ENCODE measurements at regions not wholly inside any gene's neighbourhood (a gene's known extent, or its start where the extent isn't known, plus 50 kb on each side); places are given as distances from the start of the nearest gene placed in this dataset.

- Histone ChIP-seq H3K27ac (no peak overlapping the region), H3K9me3 (no peaks in the 10 kb centered on the region), H3K36me3 (no peaks in the 10 kb centered on the region), H3K4me1 (no peaks in the 10 kb centered on the region), H3K27me3 (ENCODE audit: low read depth) (no peaks in the 10 kb centered on the region), H3K4me3 (no peak overlapping the region)
- ATAC-seq = no peak
- DNase-seq = no peak
- TF ChIP-seq CTCF (IDR thresholded peaks at IDR 0.05) = no peak
- intact Hi-C loops (cut with DNase I) = no loop called here
These were observed 220.2 kb downstream of the MTHFS start for GRCh38 chr15:79676621-79677020.

- Histone ChIP-seq H3K4me3 (no peak overlapping the region), H3K27me3 (ENCODE audit: low read depth) (no peaks in the 10 kb centered on the region), H3K36me3 (no peaks in the 10 kb centered on the region), H3K4me1 (no peaks in the 10 kb centered on the region), H3K9me3 (no peaks in the 10 kb centered on the region), H3K27ac (no peak overlapping the region)
- intact Hi-C loops (cut with DNase I) = no loop called here
- no peak for ATAC-seq
- TF ChIP-seq CTCF (IDR thresholded peaks at IDR 0.05) = no peak
- no peak for DNase-seq
These were observed 219.6 kb downstream of the MTHFS start for GRCh38 chr15:79677241-79677640.

- Histone ChIP-seq H3K4me1 (no peaks in the 10 kb centered on the region), H3K4me3 (no peak overlapping the region), H3K36me3 (no peaks in the 10 kb centered on the region), H3K27me3 (ENCODE audit: low read depth) (no peaks in the 10 kb centered on the region), H3K27ac (no peak overlapping the region), H3K9me3 (no peaks in the 10 kb centered on the region)
- intact Hi-C loops (cut with DNase I) = no loop called here
- no peak for TF ChIP-seq CTCF (IDR thresholded peaks at IDR 0.05)
- DNase-seq (no peak), ATAC-seq (no peak)
These were observed 218.6 kb downstream of the MTHFS start for GRCh38 chr15:79678032-79678701.

- Histone ChIP-seq H3K36me3 (no peaks in the 10 kb centered on the region), H3K4me1 (no peaks in the 10 kb centered on the region), H3K9me3 (no peaks in the 10 kb centered on the region), H3K4me3 (no peak overlapping the region), H3K27ac (no peak overlapping the region), H3K27me3 (ENCODE audit: low read depth) (no peaks in the 10 kb centered on the region)
- ATAC-seq = no peak
- DNase-seq = no peak
- no peak for TF ChIP-seq CTCF (IDR thresholded peaks at IDR 0.05)
- intact Hi-C loops (cut with DNase I) = no loop called here
These were observed 216.1 kb downstream of the MTHFS start for GRCh38 chr15:79680720-79681119.

- Histone ChIP-seq H3K4me1 (no peaks in the 10 kb centered on the region), H3K27ac (no peak overlapping the region), H3K4me3 (no peak overlapping the region), H3K36me3 (no peaks in the 10 kb centered on the region), H3K27me3 (ENCODE audit: low read depth) (no peaks in the 10 kb centered on the region), H3K9me3 (no peaks in the 10 kb centered on the region)
- intact Hi-C loops (cut with DNase I) = no loop called here
- ATAC-seq = no peak
- TF ChIP-seq CTCF (IDR thresholded peaks at IDR 0.05) = no peak
- DNase-seq = no peak
These were observed 214.5 kb downstream of the MTHFS start for GRCh38 chr15:79682285-79682684.
